GM10248 (cell line): ENCODE measurements at regions not wholly inside any gene's neighbourhood (a gene's known extent, or its start where the extent isn't known, plus 50 kb on each side); places are given as distances from the start of the nearest gene placed in this dataset.

Experiments used
- CTCF ChIA-PET: fragments of 300-600 bp; sonication (Branson Sonifier 250); formaldehyde crosslinking; extraction: SDS; loops from one replicate; lab custom pipeline; 2021; ENCODE audit warnings: antibody characterized with exemption; lab: Yijun Ruan, JAX
- POLR2A ChIA-PET: fragments of 350-650 bp; sonication (Branson Sonifier 250); formaldehyde crosslinking; extraction: SDS; loops from one replicate; lab custom pipeline; 2020; ENCODE audit warnings: antibody characterized with exemption; lab: Yijun Ruan, JAX
- DNase-seq: peaks from one replicate; pipeline ENCODE4 v3.0.0; 2012; ENCODE audit errors: extremely low spot score
- CTCF ChIP-seq: IDR thresholded peaks from 2 replicates; pipeline ENCODE4 v1.5.1; 2012; ENCODE audit warnings: mild to moderate bottlenecking, low read depth; ENCODE audit errors: extremely low read depth, missing control alignments, control extremely low read depth

GRCh38 chr11:101777476-101777875 lies 137.3 kb upstream of the CEP126 start:
- ChIA-PET CTCF (interaction anchor here (1.1 kb wide), 1 partner anchor 40 kb away, joined by 3 read pairs; no protein-coding TSS in a partner anchor), POLR2A (no interaction called here)
- TF ChIP-seq CTCF, result no peak
- no peak for DNase-seq

GRCh38 chr11:101775033-101775432 lies 139.8 kb upstream of the CEP126 start:
- CTCF ChIA-PET, result interaction anchor here (1.0 kb wide), 1 partner anchor 8 kb away, joined by 3 read pairs; no protein-coding TSS in a partner anchor
- POLR2A ChIA-PET, result no interaction called here
- DNase-seq, result no peak
- no peak for TF ChIP-seq CTCF

- ChIA-PET CTCF (interaction anchor here (0.8 kb wide), 1 partner anchor 25 kb away, joined by 3 read pairs; no protein-coding TSS in a partner anchor), POLR2A (no interaction called here)
- DNase-seq, result no peak
- TF ChIP-seq CTCF, result no peak
Measured at GRCh38 chr11:101770648-101771047, 144.2 kb upstream of the CEP126 start.

DNA sequence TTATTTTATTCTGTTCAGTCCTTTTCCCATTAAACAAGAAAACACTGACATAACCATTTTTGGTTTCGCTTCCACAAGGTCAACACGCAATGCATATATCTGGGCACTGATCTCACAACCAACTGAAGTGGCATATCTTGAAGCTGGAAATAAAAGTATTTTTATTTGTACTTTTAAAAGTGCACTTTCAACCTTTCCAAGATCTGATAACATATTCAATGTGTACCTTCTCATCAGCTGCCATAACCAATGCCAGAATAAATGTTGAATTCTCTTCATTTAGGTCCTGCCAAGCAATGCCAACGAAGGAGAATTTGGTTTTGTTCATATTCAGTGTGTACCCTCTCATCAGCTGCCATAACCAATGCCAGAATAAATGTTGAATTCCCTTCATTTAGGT lies 148.9 kb upstream of the CEP126 start:
- CTCF ChIA-PET, result interaction anchor here (1.3 kb wide), 1 partner anchor 9 kb away, joined by 3 read pairs; no protein-coding TSS in a partner anchor
- no peak for TF ChIP-seq CTCF
- POLR2A ChIA-PET, result no interaction called here
- no peak for DNase-seq

DNA sequence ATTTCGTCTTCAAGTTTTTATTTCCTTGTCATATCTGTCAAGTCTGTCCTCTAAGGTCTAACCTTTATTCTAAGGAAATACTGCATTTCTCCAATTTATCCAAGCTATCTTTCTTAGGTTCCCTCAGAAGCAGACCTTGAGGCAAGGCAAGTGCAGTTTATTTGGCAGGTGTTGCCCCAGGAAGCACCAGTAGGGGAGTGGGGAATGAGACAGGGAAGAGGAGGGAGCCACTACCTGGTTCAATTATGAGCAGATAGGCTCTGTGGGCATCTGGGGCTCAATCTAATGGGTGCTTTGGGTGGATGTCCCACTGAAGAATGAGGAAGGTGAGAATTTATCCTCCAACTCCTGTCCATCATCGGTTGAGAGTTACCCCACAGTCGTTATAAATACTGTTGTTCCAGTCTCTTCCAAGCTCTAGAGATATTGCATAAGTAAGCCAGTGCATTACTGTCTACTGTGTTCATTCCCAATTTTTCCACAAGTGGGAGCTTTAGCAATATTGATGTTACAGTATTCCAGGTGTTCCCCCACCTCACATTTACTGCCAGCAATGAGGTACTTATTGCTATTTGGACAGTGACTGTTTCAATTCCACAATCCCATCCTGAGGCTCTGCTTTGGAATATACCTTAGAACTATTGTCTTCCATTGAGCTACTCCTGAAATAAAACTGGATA lies 154.9 kb upstream of the CEP126 start:
- ChIA-PET POLR2A (no interaction called here), CTCF (interaction anchor here (1.0 to 2.5 kb wide), 4 partner anchors 11 to 101 kb away, joined by 3 to 7 read pairs (median 4); no protein-coding TSS in a partner anchor)
- no peak for TF ChIP-seq CTCF
- no peak for DNase-seq

DNA sequence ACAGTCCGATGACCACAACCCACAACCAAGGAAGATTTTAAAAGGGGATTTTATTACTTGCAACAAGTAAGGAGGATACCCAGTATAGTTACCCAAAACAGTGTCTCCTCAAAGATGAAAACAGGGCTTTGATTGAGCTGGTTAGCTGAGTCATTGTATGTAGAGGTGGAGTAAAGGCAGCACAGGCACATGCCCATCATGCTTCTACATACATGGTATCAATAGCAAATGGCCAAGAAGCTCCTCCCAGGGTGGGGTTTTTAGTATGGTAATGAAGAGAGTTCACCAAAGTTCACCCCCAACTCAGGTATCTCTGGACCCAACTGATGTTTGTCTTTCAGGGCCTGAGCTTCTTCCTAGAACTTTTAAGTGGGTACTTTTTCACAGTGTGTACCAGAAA lies 157.1 kb upstream of the CEP126 start:
- TF ChIP-seq CTCF, result no peak
- ChIA-PET CTCF (no interaction called here), POLR2A (no interaction called here)
- no peak for DNase-seq
